IMR-90 (cell line): ENCODE measurements at regions not wholly inside any gene's neighbourhood (a gene's known extent, or its start where the extent isn't known, plus 50 kb on each side); places are given as distances from the start of the nearest gene placed in this dataset.

Source experiments
- CHD1 ChIP-seq: IDR thresholded peaks from 2 replicates; pipeline ENCODE4 v1.6.1; 2012; ENCODE audit warnings: low read depth, low read length, improper control_type of control experiment
- CTCF ChIP-seq: conservative IDR thresholded peaks from 2 replicates; pipeline ENCODE4 v1.5.1; 2012; ENCODE audit warnings: mild to moderate bottlenecking, low read depth, low read length, improper control_type of control experiment
- MXI1 ChIP-seq: IDR thresholded peaks from 2 replicates; pipeline ENCODE4 v1.6.1; 2012; ENCODE audit warnings: low read depth, mild to moderate bottlenecking, low read length, moderate library complexity, borderline replicate concordance
- POLR2A ChIP-seq: IDR thresholded peaks from 2 replicates; pipeline ENCODE4 v1.6.1; 2012; ENCODE audit warnings: mild to moderate bottlenecking, low read depth, low read length

GRCh38 chr2:196290569-196290968 lies 119.2 kb upstream of the STK17B start:
- TF ChIP-seq CHD1 (no peak), CTCF (no peak), MXI1 (no peak), POLR2A (no peak)
